Mesothelial cell of epicardium (in vitro differentiated cells): ENCODE measurements at regions not wholly inside any gene's neighbourhood (a gene's known extent, or its start where the extent isn't known, plus 50 kb on each side); places are given as distances from the start of the nearest gene placed in this dataset.

Source experiments
- DNase-seq, 2 experiments: peaks; one replicate each; pipeline ENCODE4 v3.0.0; 2021; ENCODE audit warnings: low spot score in 2 of 2; ENCODE audit not compliant: unreplicated experiment in 2 of 2
- H3K27ac Mint-ChIP-seq: 2 replicates; pipeline ENCODE4 v1.8.0; 2021; ENCODE audit warnings: mixed read lengths
- H3K27me3 Mint-ChIP-seq: 2 replicates; pipeline ENCODE4 v1.8.0; 2021; ENCODE audit warnings: low read depth, mixed read lengths
- H3K36me3 Mint-ChIP-seq: 2 replicates; pipeline ENCODE4 v1.8.0; 2021; ENCODE audit warnings: mixed read lengths
- H3K4me1 Mint-ChIP-seq: 2 replicates; pipeline ENCODE4 v1.8.0; 2021; ENCODE audit warnings: mixed read lengths
- H3K4me3 Mint-ChIP-seq: 2 replicates; pipeline ENCODE4 v1.8.0; 2021; ENCODE audit warnings: mild to moderate bottlenecking, moderate library complexity, mixed read lengths
- H3K9me3 Mint-ChIP-seq: 2 replicates; pipeline ENCODE4 v1.8.0; 2021; ENCODE audit warnings: mixed read lengths
- CTCF ChIP-seq: fragments of 200-600 bp; sonication (generic); IDR thresholded peaks from one replicate; pipeline ENCODE4 v1.5.0; 2021; ENCODE audit warnings: antibody characterized with exemption; ENCODE audit not compliant: unreplicated experiment

- Mint-ChIP-seq H3K36me3 (no peaks in the 10 kb centered on the region), H3K4me3 (no peak overlapping the region), H3K27me3 (peaks cover 35% of the 10 kb centered on the region), H3K9me3 (peaks cover 8% of the 10 kb centered on the region), H3K27ac (no peak overlapping the region), H3K4me1 (peaks cover 4% of the 10 kb centered on the region)
- DNase-seq, result no peak
- TF ChIP-seq CTCF, result no peak
These were observed 171.3 kb downstream of the ANKRD60 start for GRCh38 chr20:58056921-58057686.

GRCh38 chr20:58056021-58056591 is 172.3 kb downstream of the ANKRD60 start:
- peaks cover 12% of the 10 kb centered on the region for H3K9me3 Mint-ChIP-seq
- TF ChIP-seq CTCF, result no peak
- H3K4me3 Mint-ChIP-seq, result no peak overlapping the region
- H3K36me3 Mint-ChIP-seq, result no peaks in the 10 kb centered on the region
- H3K27me3 Mint-ChIP-seq, result peaks cover 35% of the 10 kb centered on the region
- peaks cover 4% of the 10 kb centered on the region for H3K4me1 Mint-ChIP-seq
- no peak for DNase-seq
- H3K27ac Mint-ChIP-seq, result no peak overlapping the region

GRCh38 chr20:58054780-58055373 is 173.6 kb downstream of the ANKRD60 start:
- no peak for TF ChIP-seq CTCF
- no peak for DNase-seq
- Mint-ChIP-seq H3K27ac (peak overlapping the region; percentile 34), H3K4me1 (peaks cover 4% of the 10 kb centered on the region), H3K4me3 (no peak overlapping the region), H3K9me3 (peaks cover 16% of the 10 kb centered on the region), H3K36me3 (no peaks in the 10 kb centered on the region), H3K27me3 (peaks cover 28% of the 10 kb centered on the region)

- Mint-ChIP-seq H3K9me3 (peaks cover 16% of the 10 kb centered on the region), H3K4me1 (peaks cover 4% of the 10 kb centered on the region), H3K27me3 (peaks cover 23% of the 10 kb centered on the region), H3K4me3 (no peak overlapping the region), H3K36me3 (no peaks in the 10 kb centered on the region), H3K27ac (peak overlapping the region; percentile 39)
- DNase-seq, result no peak
- no peak for TF ChIP-seq CTCF
These were observed 174.2 kb downstream of the ANKRD60 start for GRCh38 chr20:58054082-58054779.

DNA sequence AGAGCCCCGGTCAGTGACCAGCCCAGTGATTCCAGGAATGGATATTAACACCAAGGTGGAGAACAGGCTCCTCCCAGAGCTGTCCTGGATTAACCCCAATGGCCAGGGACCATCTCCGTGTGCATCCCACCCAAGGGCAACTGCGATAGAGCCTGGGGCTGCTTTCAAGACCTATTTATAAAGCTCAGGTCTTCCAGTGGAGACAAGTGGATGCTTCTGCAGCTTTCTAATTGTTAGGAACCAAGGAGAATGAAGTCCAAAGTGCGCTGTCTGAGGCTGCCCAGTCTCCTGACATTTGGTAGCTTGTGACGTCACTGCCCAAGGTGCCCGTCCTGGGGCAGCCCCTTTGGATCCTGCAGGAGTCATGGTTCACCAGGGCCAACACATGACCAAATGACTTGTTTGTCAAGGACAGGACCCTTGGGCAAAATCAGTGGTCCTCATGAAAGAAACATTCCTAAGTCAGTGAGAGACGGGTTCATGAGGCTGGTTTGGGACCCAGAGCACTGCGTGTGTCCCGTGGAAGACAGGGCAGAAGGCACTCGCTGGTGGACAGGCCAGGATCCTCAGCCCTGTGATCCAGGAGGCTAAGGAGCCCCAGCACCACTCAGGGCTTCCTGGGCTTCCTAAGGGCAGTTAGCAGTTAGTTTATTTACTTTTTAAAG is 174.9 kb downstream of the ANKRD60 start:
- Mint-ChIP-seq H3K4me1 (peaks cover 4% of the 10 kb centered on the region), H3K27me3 (peaks cover 18% of the 10 kb centered on the region), H3K9me3 (peaks cover 16% of the 10 kb centered on the region), H3K36me3 (no peaks in the 10 kb centered on the region), H3K27ac (no peak overlapping the region), H3K4me3 (no peak overlapping the region)
- no peak for DNase-seq
- no peak for TF ChIP-seq CTCF
